ENCODE measurements at regions not wholly inside any gene's neighbourhood (a gene's known extent, or its start where the extent isn't known, plus 50 kb on each side); places are given as distances from the start of the nearest gene placed in this dataset.

- no peaks in the 10 kb centered on the region for H3K4me1 ChIP-seq (ENCODE audit: insufficient read depth, low read length)
- DNase-seq (ENCODE audit: low spot score) (no peak), FAIRE-seq (no peak), ATAC-seq (no peak)
- BruUV-seq (replicated peaks) = no TSS peak
- no peaks in the 10 kb centered on the region for H3K9me3 ChIP-seq (ENCODE audit: low read length)
- H4K20me1 ChIP-seq (ENCODE audit: insufficient read depth, low read length) = no peaks in the 10 kb centered on the region
- no peak overlapping the region for H3K4me2 ChIP-seq (ENCODE audit: low read depth, low read length)
- H3K27ac ChIP-seq (ENCODE audit: extremely low read length, insufficient read depth, low read length) = no peak overlapping the region
- H3K9ac ChIP-seq (ENCODE audit: insufficient read depth, low read depth, low read length) = no peak overlapping the region
- H3K79me2 ChIP-seq (ENCODE audit: insufficient read depth, low read length) = no peaks in the 10 kb centered on the region
- ChIA-PET POLR2A (no interaction called here), CTCF (ENCODE audit: low intra/inter-chr PET ratio, low total read pairs) (no interaction called here)
- H3K36me3 ChIP-seq (replicated peaks in 1 of 2; ENCODE audit: control insufficient read depth in 1 of 2, insufficient read depth in 2 of 2, low read length in 2 of 2) = no peaks in the 10 kb centered on the region
- intact Hi-C loops (cut with micrococcal nuclease; ENCODE audit: unreplicated experiment) (no loop called here), in situ Hi-C loops (cut with HindIII; ENCODE audit: extremely low pct_ligation_motif_present, low pct_unique_long_range_greater_than_20kb) (no loop called here)
- WGBS (ENCODE audit: low lambda C conversion rate) = 81% methylated on average over 2 of the region's 4 CpGs
- no peaks in the 10 kb centered on the region for H3K27me3 ChIP-seq (ENCODE audit: control insufficient read depth in 1 of 2, insufficient read depth in 2 of 2, low read length in 2 of 2)
- H2AFZ ChIP-seq (ENCODE audit: low read length) = no peak overlapping the region
- TF ChIP-seq STAG1 (CRISPR knock-in tag; IDR thresholded peaks at IDR 0.05) (peak; percentile 41), RFXANK (CRISPR knock-in tag; IDR thresholded peaks at IDR 0.05) (no peak)
- H3K4me3 ChIP-seq (replicated peaks in 1 of 3; ENCODE audit: insufficient read depth in 1 of 3, low read depth in 2 of 3, low read length in 3 of 3) = no peak overlapping the region
Measured at GRCh38 chrX:63930140-63930539, 145.1 kb upstream of the ARHGEF9 start.

DNA sequence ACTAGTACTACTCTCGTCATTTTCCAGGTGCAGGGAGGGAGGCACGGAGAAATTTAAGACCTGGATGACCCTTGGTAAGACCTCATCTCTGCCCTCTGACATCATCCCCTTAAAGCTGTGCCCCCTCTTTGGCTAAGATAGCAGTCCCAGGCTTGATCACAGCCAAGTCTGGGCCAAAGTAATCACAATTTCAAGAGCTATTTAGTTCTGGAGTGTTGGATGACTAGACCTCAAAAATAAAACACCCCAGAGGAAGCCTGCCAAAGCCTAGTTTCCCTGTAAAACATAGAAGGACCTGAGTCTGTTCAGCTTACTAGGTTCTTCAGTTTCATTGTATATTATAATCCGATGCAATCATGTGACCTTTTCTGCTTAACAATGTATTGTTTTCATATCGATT lies 144.6 kb upstream of the ARHGEF9 start:
- H3K36me3 ChIP-seq (replicated peaks in 1 of 2; ENCODE audit: control insufficient read depth in 1 of 2, insufficient read depth in 2 of 2, low read length in 2 of 2) = no peaks in the 10 kb centered on the region
- TF ChIP-seq MED13 (CRISPR knock-in tag; IDR thresholded peaks at IDR 0.05) = no peak
- TF ChIP-seq ZNF510 (CRISPR knock-in tag; IDR thresholded peaks at IDR 0.05; ENCODE audit: low read depth) = no peak
- TF ChIP-seq, protein P1, sequence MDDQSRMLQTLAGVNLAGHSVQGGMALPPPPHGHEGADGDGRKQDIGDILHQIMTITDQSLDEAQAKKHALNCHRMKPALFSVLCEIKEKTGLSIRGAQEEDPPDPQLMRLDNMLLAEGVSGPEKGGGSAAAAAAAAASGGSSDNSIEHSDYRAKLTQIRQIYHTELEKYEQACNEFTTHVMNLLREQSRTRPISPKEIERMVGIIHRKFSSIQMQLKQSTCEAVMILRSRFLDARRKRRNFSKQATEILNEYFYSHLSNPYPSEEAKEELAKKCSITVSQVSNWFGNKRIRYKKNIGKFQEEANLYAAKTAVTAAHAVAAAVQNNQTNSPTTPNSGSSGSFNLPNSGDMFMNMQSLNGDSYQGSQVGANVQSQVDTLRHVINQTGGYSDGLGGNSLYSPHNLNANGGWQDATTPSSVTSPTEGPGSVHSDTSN (CRISPR knock-in tag; IDR thresholded peaks at IDR 0.05; ENCODE audit: borderline replicate concordance) = no peak
- no peak for TF ChIP-seq SUZ12 (IDR thresholded peaks at IDR 0.05; ENCODE audit: low read depth, low read length)
- no peak for TF ChIP-seq ARID2 (CRISPR knock-in tag; IDR thresholded peaks at IDR 0.05; ENCODE audit: borderline replicate concordance)
- no peak for TF ChIP-seq ZNF235 (CRISPR knock-in tag; IDR thresholded peaks at IDR 0.05; ENCODE audit: borderline replicate concordance)
- TF ChIP-seq ZFY (CRISPR knock-in tag; IDR thresholded peaks at IDR 0.05) = no peak
- no peak for TF ChIP-seq ZFP36L1 (CRISPR knock-in tag; IDR thresholded peaks at IDR 0.05)
- TF ChIP-seq HDAC1 (CRISPR knock-in tag; IDR thresholded peaks at IDR 0.05) = no peak
- TF ChIP-seq ZNF251 (CRISPR knock-in tag; IDR thresholded peaks at IDR 0.05) = no peak
- no peak for TF ChIP-seq NR0B2 (CRISPR knock-in tag; IDR thresholded peaks at IDR 0.05)
- no peak for TF ChIP-seq ZFP41 (CRISPR knock-in tag; IDR thresholded peaks at IDR 0.05; ENCODE audit: borderline replicate concordance)
- no peak for TF ChIP-seq SNRNP70 (IDR thresholded peaks at IDR 0.05; ENCODE audit: low read depth, low read length)
- TF ChIP-seq ZNF598 (CRISPR knock-in tag; IDR thresholded peaks at IDR 0.05; ENCODE audit: borderline replicate concordance) = no peak
- FAIRE-seq (no peak), ATAC-seq (no peak), DNase-seq (ENCODE audit: low spot score) (no peak)
- no peak overlapping the region for H3K9ac ChIP-seq (ENCODE audit: insufficient read depth, low read depth, low read length)
- in situ Hi-C loops (cut with HindIII; ENCODE audit: extremely low pct_ligation_motif_present, low pct_unique_long_range_greater_than_20kb) = no loop called here
- no peaks in the 10 kb centered on the region for H4K20me1 ChIP-seq (ENCODE audit: insufficient read depth, low read length)
- no peak overlapping the region for H2AFZ ChIP-seq (ENCODE audit: low read length)
- no peak overlapping the region for H3K4me3 ChIP-seq (replicated peaks in 1 of 3; ENCODE audit: insufficient read depth in 1 of 3, low read depth in 2 of 3, low read length in 3 of 3)
- no peak overlapping the region for H3K27ac ChIP-seq (ENCODE audit: extremely low read length, insufficient read depth, low read length)
- no peak overlapping the region for H3K4me2 ChIP-seq (ENCODE audit: low read depth, low read length)
- intact Hi-C loops (cut with micrococcal nuclease; ENCODE audit: unreplicated experiment) = no loop called here
- no peaks in the 10 kb centered on the region for H3K79me2 ChIP-seq (ENCODE audit: insufficient read depth, low read length)
- no peaks in the 10 kb centered on the region for H3K9me3 ChIP-seq (ENCODE audit: low read length)
- ChIA-PET CTCF (ENCODE audit: low intra/inter-chr PET ratio, low total read pairs) (no interaction called here), POLR2A (no interaction called here)
- H3K4me1 ChIP-seq (ENCODE audit: insufficient read depth, low read length) = no peaks in the 10 kb centered on the region
- BruUV-seq (replicated peaks) = no TSS peak
- no peaks in the 10 kb centered on the region for H3K27me3 ChIP-seq (ENCODE audit: control insufficient read depth in 1 of 2, insufficient read depth in 2 of 2, low read length in 2 of 2)
- 25% methylated on average over 3 of the region's 4 CpGs for WGBS (ENCODE audit: low lambda C conversion rate)

All from HepG2 (cell line).